Ishikawa (cell line): ENCODE measurements at regions not wholly inside any gene's neighbourhood (a gene's known extent, or its start where the extent isn't known, plus 50 kb on each side); places are given as distances from the start of the nearest gene placed in this dataset.

Experiments used
- CEBPB ChIP-seq: IDR thresholded peaks from 2 replicates; pipeline ENCODE4 v1.6.1; 2012
- CREB1 ChIP-seq: IDR thresholded peaks from 2 replicates; pipeline ENCODE4 v1.6.1; 2012; ENCODE audit warnings: low read depth
- EGR1 ChIP-seq: IDR thresholded peaks from 2 replicates; pipeline ENCODE4 v1.6.1; 2012
- EP300 ChIP-seq: IDR thresholded peaks from 2 replicates; pipeline ENCODE4 v1.6.1; 2012; ENCODE audit warnings: borderline replicate concordance
- FOXM1 ChIP-seq: IDR thresholded peaks from 2 replicates; pipeline ENCODE4 v1.6.1; 2012; ENCODE audit warnings: low read depth, borderline replicate concordance
- MAX ChIP-seq: IDR thresholded peaks from 2 replicates; pipeline ENCODE4 v1.6.1; 2012
- NFIC ChIP-seq: IDR thresholded peaks from 2 replicates; pipeline ENCODE4 v1.6.1; 2012
- RAD21 ChIP-seq: IDR thresholded peaks from 2 replicates; pipeline ENCODE4 v1.6.1; 2012; ENCODE audit warnings: low read depth
- REST ChIP-seq: IDR thresholded peaks from 2 replicates; pipeline ENCODE4 v1.6.1; 2012; ENCODE audit warnings: low read depth, mild to moderate bottlenecking
- TAF1 ChIP-seq: IDR thresholded peaks from 2 replicates; pipeline ENCODE4 v1.6.1; 2012; ENCODE audit warnings: low read depth, mild to moderate bottlenecking
- TCF12 ChIP-seq: IDR thresholded peaks from 2 replicates; pipeline ENCODE4 v1.6.1; 2012; ENCODE audit warnings: low read depth
- TEAD4 ChIP-seq: IDR thresholded peaks from 2 replicates; pipeline ENCODE4 v1.6.1; 2012
- USF1 ChIP-seq: IDR thresholded peaks from 2 replicates; pipeline ENCODE4 v1.6.1; 2012
- YY1 ChIP-seq: IDR thresholded peaks from 2 replicates; pipeline ENCODE4 v1.6.1; 2012; ENCODE audit warnings: low read depth
- ZBTB7A ChIP-seq: IDR thresholded peaks from 2 replicates; pipeline ENCODE4 v1.6.1; 2012; ENCODE audit warnings: low read depth

- TF ChIP-seq YY1 (no peak), REST (no peak), TEAD4 (no peak), CREB1 (no peak), USF1 (no peak), EGR1 (no peak), NFIC (no peak), CEBPB (no peak), TAF1 (no peak), MAX (no peak), RAD21 (no peak), ZBTB7A (no peak), FOXM1 (no peak)
Measured at GRCh38 chr6:44003345-44004061, 123.7 kb downstream of the MRPL14 start.

GRCh38 chr6:44002593-44003344, 124.5 kb downstream of the MRPL14 start:
- TF ChIP-seq TEAD4 (no peak; the same call in 1 of the 2 replicates), TAF1 (no peak; the same call in 1 of the 2 replicates), USF1 (peak; percentile 84), NFIC (peak; percentile 10; the same call in 1 of the 2 replicates), FOXM1 (no peak), MAX (peak; percentile 100), CREB1 (no peak), CEBPB (no peak), YY1 (no peak), ZBTB7A (peak; percentile 39), RAD21 (peak; percentile 33), REST (no peak), TCF12 (no peak), EGR1 (no peak), EP300 (no peak)

- TF ChIP-seq YY1 (peak; percentile 76; the same call in 1 of the 2 replicates), TAF1 (peak; percentile 40; the same call in 1 of the 2 replicates), ZBTB7A (no peak; the same call in 1 of the 2 replicates), CREB1 (no peak), MAX (no peak), REST (no peak), NFIC (peak; percentile 61), USF1 (no peak), EP300 (peak; percentile 76), FOXM1 (peak; percentile 56; the same call in 1 of the 2 replicates), EGR1 (peak; percentile 96), CEBPB (no peak), TEAD4 (peak; percentile 98), RAD21 (no peak), TCF12 (peak; percentile 79)
Measured at GRCh38 chr6:44002067-44002592, 125.1 kb downstream of the MRPL14 start.
